MM.1S (cell line): ENCODE measurements at regions not wholly inside any gene's neighbourhood (a gene's known extent, or its start where the extent isn't known, plus 50 kb on each side); places are given as distances from the start of the nearest gene placed in this dataset.
"Not testable (repeated sequence)": the region's sequence is repeated elsewhere in the genome, so short reads cannot be mapped to it uniquely, and the experiment has no call there.

ENCODE experiments used
- CTCF ChIP-seq: fragments of 300-600 bp; sonication (generic); IDR thresholded peaks from 2 replicates; pipeline ENCODE4 v1.5.1; 2016; ENCODE audit warnings: antibody characterized with exemption, low read length, mixed read lengths
- EZH2 ChIP-seq: fragments of 300-600 bp; sonication (generic); optimal IDR thresholded peaks from 2 replicates; pipeline ENCODE3; 2017; ENCODE audit warnings: low read depth, mild to moderate bottlenecking, antibody characterized with exemption, low read length, mixed read lengths

- TF ChIP-seq CTCF, EZH2: not testable (repeated sequence)
Measured at GRCh38 chr1:194357573-194358207, 1171.3 kb upstream of the B3GALT2 start.
